Activated B cell treated with CpG ODN at 0.5 μM for 24 hours (primary cell): ENCODE measurements at regions not wholly inside any gene's neighbourhood (a gene's known extent, or its start where the extent isn't known, plus 50 kb on each side); places are given as distances from the start of the nearest gene placed in this dataset.

Source experiments
- ATAC-seq: fragments of 200-7000 bp; cut with Tn5 transposase; one replicate; pipeline ENCODE4 v1.10.0; 2021; ENCODE audit warnings: low read depth, mild to moderate bottlenecking, moderate library complexity
- CTCF ChIA-PET: fragments of 350-600 bp; sonication (Branson Sonifier 250); formaldehyde crosslinking; loops from one replicate; lab custom pipeline; 2021; ENCODE audit warnings: antibody characterized with exemption; lab: Charles Lee
- POLR2A ChIA-PET: fragments of 350-600 bp; sonication (Branson Sonifier 250); formaldehyde crosslinking; loops from one replicate; lab custom pipeline; 2021; ENCODE audit warnings: antibody characterized with exemption; lab: Charles Lee
- DNase-seq: peaks from one replicate; pipeline ENCODE4 v3.0.0; 2022
- H3K27ac Mint-ChIP-seq: one replicate; pipeline ENCODE4 v1.8.0; 2020; ENCODE audit warnings: mixed read lengths
- H3K27me3 Mint-ChIP-seq: one replicate; pipeline ENCODE4 v1.8.0; 2021; ENCODE audit warnings: mixed read lengths
- H3K36me3 Mint-ChIP-seq: one replicate; pipeline ENCODE4 v1.8.0; 2021; ENCODE audit warnings: low read depth, mixed read lengths
- H3K4me1 Mint-ChIP-seq: one replicate; pipeline ENCODE4 v1.8.0; 2021; ENCODE audit warnings: mixed read lengths
- H3K4me3 Mint-ChIP-seq: one replicate; pipeline ENCODE4 v1.8.0; 2020; ENCODE audit warnings: mild to moderate bottlenecking, mixed read lengths
- H3K9me3 Mint-ChIP-seq: one replicate; pipeline ENCODE4 v1.8.0; 2020; ENCODE audit warnings: mixed read lengths
- intact Hi-C: fragments of 100-400 bp; cut with micrococcal nuclease; formaldehyde crosslinking; loops from one replicate; pipeline ENCODE4 v1.15.1; 2024
- TF ChIP-seq, protein P1 (sequence below): fragments of 200-600 bp; IDR thresholded peaks from one replicate; pipeline ENCODE4 v1.8.0; 2022; ENCODE audit warnings: antibody characterized with exemption, mild to moderate bottlenecking

DNA sequence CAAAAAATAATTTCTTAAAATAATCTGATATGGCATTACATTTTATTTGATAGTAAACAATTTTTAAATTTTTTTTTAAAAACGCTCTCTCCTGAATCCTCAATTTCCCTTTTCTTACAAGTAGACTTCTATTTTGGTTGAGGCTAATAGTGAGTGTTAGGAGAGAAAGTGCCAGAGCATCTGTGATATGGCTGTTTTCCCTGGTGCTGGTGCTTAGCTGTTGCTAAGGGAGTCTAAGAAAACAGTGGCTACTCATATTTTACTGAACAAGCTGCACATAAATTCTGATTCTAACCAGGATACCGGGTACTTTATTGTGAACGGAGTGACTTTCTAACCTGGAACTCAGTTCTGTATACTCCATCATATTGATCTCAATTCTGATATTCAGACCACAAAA, 311.1 kb upstream of the KIAA1217 start:
- Mint-ChIP-seq H3K27me3 (no peaks in the 10 kb centered on the region), H3K4me3 (no peak overlapping the region), H3K36me3 (no peaks in the 10 kb centered on the region), H3K4me1 (no peaks in the 10 kb centered on the region), H3K9me3 (peaks cover 3% of the 10 kb centered on the region), H3K27ac (no peak overlapping the region)
- intact Hi-C loops, result no loop called here
- ChIA-PET POLR2A (no interaction called here), CTCF (no interaction called here)
- ATAC-seq, result no peak
- no peak for DNase-seq
- TF ChIP-seq, protein P1, sequence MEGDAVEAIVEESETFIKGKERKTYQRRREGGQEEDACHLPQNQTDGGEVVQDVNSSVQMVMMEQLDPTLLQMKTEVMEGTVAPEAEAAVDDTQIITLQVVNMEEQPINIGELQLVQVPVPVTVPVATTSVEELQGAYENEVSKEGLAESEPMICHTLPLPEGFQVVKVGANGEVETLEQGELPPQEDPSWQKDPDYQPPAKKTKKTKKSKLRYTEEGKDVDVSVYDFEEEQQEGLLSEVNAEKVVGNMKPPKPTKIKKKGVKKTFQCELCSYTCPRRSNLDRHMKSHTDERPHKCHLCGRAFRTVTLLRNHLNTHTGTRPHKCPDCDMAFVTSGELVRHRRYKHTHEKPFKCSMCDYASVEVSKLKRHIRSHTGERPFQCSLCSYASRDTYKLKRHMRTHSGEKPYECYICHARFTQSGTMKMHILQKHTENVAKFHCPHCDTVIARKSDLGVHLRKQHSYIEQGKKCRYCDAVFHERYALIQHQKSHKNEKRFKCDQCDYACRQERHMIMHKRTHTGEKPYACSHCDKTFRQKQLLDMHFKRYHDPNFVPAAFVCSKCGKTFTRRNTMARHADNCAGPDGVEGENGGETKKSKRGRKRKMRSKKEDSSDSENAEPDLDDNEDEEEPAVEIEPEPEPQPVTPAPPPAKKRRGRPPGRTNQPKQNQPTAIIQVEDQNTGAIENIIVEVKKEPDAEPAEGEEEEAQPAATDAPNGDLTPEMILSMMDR, result no peak

DNA sequence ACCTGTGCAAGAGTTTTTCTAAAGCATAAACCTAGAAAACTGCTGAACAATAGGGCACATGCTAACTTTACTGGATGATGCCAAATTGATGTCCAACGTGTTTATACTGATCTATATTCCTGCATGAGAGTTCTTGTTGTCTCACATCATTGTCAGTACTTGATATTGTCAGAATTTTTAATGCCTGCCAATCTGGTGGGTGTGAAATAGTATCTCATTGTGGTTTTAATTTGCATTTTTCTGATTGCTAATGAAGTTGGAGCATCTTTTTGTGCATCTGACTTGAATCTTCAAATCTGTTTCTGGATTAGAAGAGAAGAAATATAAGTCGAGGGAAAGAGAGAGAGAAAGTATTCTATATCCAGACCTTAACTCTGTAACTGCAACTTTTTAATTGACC, 309.8 kb upstream of the KIAA1217 start:
- POLR2A ChIA-PET, result no interaction called here

DNA sequence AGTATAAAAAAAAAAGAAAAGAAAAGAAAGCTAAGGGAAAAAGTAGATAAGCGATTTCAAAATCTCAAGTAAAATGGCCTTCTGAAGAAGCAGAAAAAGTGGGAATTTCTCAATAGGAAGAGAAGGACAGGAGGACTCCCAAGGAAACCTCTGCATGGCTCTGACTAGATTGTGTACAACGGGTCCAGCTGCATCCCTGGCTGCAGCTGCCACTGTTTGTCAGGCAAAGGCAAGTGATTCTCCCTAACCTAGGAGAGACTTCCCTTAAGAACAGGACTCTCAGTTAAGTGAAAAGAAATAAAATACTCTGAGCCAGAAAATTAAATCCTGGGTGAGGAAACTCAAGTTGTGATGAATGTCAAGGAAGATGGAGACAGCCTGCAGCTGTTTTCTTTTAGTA, 298.6 kb upstream of the KIAA1217 start:
- TF ChIP-seq, protein P1, result no peak
- CTCF ChIA-PET, result no interaction called here
- no peaks in the 10 kb centered on the region for H3K27me3 Mint-ChIP-seq
- peaks cover 5% of the 10 kb centered on the region for H3K9me3 Mint-ChIP-seq
- no peak overlapping the region for H3K27ac Mint-ChIP-seq
- POLR2A ChIA-PET, result no interaction called here
- H3K4me1 Mint-ChIP-seq, result no peaks in the 10 kb centered on the region
- ATAC-seq, result no peak
- no peak for DNase-seq
- intact Hi-C loops, result no loop called here
- H3K36me3 Mint-ChIP-seq, result no peaks in the 10 kb centered on the region
- no peak overlapping the region for H3K4me3 Mint-ChIP-seq

More for the DNA sequence above, 309.8 kb upstream of the KIAA1217 start:
- Mint-ChIP-seq H3K36me3 (no peaks in the 10 kb centered on the region), H3K27ac (no peak overlapping the region), H3K9me3 (peaks cover 3% of the 10 kb centered on the region), H3K4me1 (no peaks in the 10 kb centered on the region), H3K4me3 (no peak overlapping the region), H3K27me3 (no peaks in the 10 kb centered on the region)
- ATAC-seq, result no peak
- intact Hi-C loops, result no loop called here
- TF ChIP-seq, protein P1, result no peak
- CTCF ChIA-PET, result no interaction called here
- DNase-seq, result no peak

DNA sequence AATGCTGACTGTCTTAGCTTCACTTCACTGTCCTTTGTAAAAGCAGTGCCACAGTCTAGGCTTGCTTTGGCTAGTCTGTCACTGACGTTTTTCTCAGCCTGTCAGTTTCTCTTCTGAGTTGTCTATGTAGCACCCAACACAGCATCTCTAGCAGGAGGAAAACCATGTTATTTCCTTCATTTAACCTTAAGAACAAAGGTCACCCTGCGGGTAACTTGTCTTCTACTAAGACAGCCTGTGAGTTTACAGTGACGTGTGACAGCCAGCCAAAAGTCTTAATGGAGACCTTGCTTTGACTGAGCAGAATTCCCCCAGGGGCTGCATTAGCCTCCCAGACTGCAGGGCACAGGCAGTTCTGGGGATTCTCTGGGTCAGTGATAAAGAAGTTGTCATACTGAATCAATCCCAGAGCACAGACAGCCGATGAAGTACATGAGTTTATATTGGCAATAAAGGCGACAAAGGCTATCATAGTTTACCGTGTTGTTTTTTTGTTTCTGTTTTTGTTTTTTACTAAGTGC, 296.0 kb upstream of the KIAA1217 start:
- intact Hi-C loops, result no loop called here
- ChIA-PET CTCF (no interaction called here), POLR2A (no interaction called here)
- H3K27ac Mint-ChIP-seq, result no peak overlapping the region
- ATAC-seq (no peak), DNase-seq (no peak)
- peaks cover 5% of the 10 kb centered on the region for H3K9me3 Mint-ChIP-seq
- H3K4me1 Mint-ChIP-seq, result no peaks in the 10 kb centered on the region
- TF ChIP-seq, protein P1, result no peak
- H3K27me3 Mint-ChIP-seq, result no peaks in the 10 kb centered on the region
- H3K36me3 Mint-ChIP-seq, result no peaks in the 10 kb centered on the region
- no peak overlapping the region for H3K4me3 Mint-ChIP-seq

- intact Hi-C loops, result no loop called here
- Mint-ChIP-seq H3K9me3 (peaks cover 1% of the 10 kb centered on the region), H3K4me1 (no peaks in the 10 kb centered on the region), H3K27ac (no peak overlapping the region), H3K4me3 (no peak overlapping the region), H3K27me3 (no peaks in the 10 kb centered on the region), H3K36me3 (no peaks in the 10 kb centered on the region)
- DNase-seq (no peak), ATAC-seq (no peak)
- ChIA-PET CTCF (no interaction called here), POLR2A (no interaction called here)
- TF ChIP-seq, protein P1, result no peak
Observed at GRCh38 chr10:23914641-23915040, 294.3 kb upstream of the KIAA1217 start.
